GM19372 (cell line): ENCODE measurements at regions not wholly inside any gene's neighbourhood (a gene's known extent, or its start where the extent isn't known, plus 50 kb on each side); places are given as distances from the start of the nearest gene placed in this dataset.
"Not testable (repeated sequence)": the region's sequence is repeated elsewhere in the genome, so short reads cannot be mapped to it uniquely, and the experiment has no call there.

Source experiments
- ATAC-seq: cut with Tn5 transposase; IDR thresholded peaks from one replicate; pipeline ENCODE4 v1.9.1; 2021; ENCODE audit warnings: mild to moderate bottlenecking, low read depth, moderate library complexity; ENCODE audit not compliant: unreplicated experiment

GRCh38 chr12:90619943-90620342 lies 335.0 kb downstream of the CCER1 start:
- no peak for ATAC-seq

DNA sequence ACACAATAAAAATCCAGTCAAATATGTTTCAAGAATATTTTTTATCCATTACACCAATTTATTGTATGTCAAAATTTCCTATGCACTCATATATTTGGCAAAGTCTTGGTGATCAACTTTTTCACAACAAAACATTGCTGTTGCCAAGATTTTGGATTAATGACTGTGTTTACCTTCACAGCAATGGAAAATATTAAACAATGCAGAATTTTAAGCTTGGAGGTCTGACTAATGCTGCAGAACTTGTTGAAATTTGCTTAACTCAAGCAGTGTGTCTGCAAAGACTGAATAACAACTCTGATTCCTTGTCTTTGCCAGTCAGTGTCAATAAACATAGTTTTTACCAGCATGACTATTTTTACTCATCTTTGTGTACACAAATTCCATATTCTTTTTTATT lies 336.4 kb downstream of the CCER1 start:
- ATAC-seq, result no peak

- no peak for ATAC-seq
Observed at GRCh38 chr12:90611891-90612290, 343.1 kb downstream of the CCER1 start.

GRCh38 chr12:90611048-90611447 lies 343.9 kb downstream of the CCER1 start:
- no peak for ATAC-seq

- ATAC-seq, result no peak
Observed at GRCh38 chr12:90593596-90594295, 361.2 kb downstream of the CCER1 start.

- no peak for ATAC-seq
Observed at GRCh38 chr12:90589956-90590355, 365.0 kb downstream of the CCER1 start.

GRCh38 chr12:90585640-90586304 lies 369.2 kb downstream of the CCER1 start:
- no peak for ATAC-seq

GRCh38 chr12:90576707-90577106 lies 378.3 kb downstream of the CCER1 start:
- no peak for ATAC-seq

DNA sequence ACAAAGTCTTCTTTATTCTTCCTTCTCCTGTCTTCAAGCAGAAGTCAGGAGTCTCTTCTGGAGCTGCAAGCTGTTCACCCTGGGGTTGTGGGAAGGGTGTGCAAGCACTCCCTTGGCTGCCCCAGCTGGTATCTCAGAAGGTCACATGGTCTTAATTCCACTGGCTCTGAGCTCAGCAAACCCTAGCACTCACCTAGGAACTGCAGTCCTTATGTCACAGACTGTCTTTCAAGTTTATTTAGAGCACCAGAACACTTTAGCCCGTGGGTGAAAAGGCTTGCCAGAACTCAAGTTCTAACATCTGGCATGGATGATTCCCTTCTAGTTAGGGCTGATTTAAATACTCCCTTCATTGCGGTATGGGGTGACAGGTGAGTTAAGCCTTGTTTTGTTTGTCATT lies 379.0 kb downstream of the CCER1 start:
- no peak for ATAC-seq

GRCh38 chr12:90574676-90575075 lies 380.3 kb downstream of the CCER1 start:
- no peak for ATAC-seq

- no peak for ATAC-seq
Observed at GRCh38 chr12:90572778-90573177, 382.2 kb downstream of the CCER1 start.

- ATAC-seq, result no peak
Observed at GRCh38 chr12:90569685-90570084, 385.3 kb downstream of the CCER1 start.

DNA sequence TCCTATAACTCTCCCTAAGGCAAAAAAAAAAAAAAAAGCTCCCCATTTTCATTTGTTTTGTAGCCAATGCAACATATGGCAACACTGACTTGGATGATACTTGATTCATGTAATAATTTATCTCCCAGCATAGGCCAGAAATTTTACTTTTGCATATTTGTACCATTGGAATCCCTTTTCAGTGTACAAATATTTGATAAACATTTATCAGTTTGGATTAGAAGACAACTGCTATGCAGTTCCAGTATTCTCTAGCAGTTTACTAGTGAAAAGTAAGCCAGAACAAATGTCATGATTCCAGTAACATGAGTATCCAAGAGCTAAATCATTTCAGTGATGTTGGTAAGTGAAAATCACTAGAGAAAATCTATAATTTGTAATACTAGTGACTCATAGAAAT lies 392.3 kb downstream of the CCER1 start:
- no peak for ATAC-seq

GRCh38 chr12:90548595-90548994 lies 406.4 kb downstream of the CCER1 start:
- ATAC-seq, result no peak

GRCh38 chr12:90546511-90546910 lies 408.5 kb downstream of the CCER1 start:
- ATAC-seq, result no peak

DNA sequence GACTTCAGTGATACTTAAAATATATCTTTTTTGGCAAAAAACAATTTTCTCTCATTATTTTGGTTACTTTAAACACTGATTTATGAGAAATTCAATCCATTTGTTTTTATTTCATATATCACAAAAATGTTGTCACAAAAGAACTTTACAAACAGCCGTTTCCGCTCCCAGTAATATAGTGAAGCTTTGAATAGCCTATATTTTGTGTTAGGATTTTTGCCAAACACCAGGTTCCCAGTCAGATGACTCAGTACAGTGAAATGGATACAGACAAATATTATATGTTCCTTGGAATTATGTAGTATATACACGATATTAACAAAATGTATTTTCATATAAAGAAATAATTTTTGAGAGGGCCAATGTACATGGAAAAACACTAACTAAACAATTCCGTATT lies 411.1 kb downstream of the CCER1 start:
- no peak for ATAC-seq

DNA sequence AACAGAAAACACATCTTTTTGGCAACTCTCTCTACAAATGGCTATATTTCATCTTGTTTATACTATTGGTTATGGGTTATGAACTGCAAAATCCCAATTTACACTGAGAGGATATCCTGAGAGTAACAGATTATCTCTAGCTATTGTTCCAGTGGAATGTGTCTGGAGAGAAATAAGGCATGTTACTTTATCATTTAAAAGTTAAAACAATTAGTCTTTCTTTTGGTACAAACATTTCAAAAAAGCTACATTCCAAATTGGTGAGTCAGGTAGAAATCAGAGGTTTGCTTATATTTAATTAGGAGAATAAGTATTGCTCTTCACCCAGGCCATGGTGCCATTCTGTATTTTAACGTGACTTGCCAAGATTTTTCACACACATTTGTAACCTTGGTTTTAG lies 411.6 kb downstream of the CCER1 start:
- no peak for ATAC-seq

DNA sequence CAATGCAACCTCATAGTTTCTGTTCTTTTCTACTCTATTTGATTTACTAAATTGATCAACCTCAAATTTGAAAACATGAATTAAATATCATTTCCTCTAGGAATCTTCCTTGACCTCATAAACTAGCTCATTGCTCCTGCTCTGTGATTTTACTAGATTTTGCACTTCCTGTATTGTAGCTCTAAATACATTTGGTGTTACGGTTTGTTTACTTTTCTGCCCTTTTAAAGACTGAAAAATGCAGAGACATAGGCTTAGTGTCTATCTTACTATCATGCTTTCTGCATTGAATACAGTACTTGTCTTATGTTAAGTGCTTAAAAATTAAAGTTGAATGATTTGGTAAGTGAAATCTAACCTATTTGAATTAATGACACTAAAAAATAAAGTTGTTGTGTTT lies 412.1 kb downstream of the CCER1 start:
- not testable (repeated sequence) for ATAC-seq

DNA sequence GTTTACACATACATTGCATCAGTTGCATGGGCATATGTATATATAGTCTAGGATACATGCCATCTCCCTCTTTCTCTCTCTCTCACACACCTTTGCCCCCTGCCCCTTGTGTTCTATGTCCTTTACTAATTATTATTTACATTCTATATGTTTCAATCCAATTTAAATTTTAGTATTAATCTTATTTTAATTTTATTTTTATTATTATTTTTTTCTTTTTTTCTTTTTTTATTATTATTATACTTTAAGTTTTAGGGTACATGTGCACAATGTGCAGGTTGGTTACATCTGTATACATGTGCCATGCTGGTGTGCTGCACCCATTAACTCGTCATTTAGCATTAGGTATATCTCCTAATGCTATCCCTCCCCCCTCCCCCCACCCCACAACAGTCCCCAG lies 421.1 kb downstream of the CCER1 start:
- not testable (repeated sequence) for ATAC-seq

- no peak for ATAC-seq
Observed at GRCh38 chr12:90520002-90520734, 434.8 kb downstream of the CCER1 start.

- no peak for ATAC-seq
Observed at GRCh38 chr12:90519285-90519684, 435.7 kb downstream of the CCER1 start.
